ENCODE measurements at regions not wholly inside any gene's neighbourhood (a gene's known extent, or its start where the extent isn't known, plus 50 kb on each side); places are given as distances from the start of the nearest gene placed in this dataset.

- H3K4me3 ChIP-seq (ENCODE audit: low read depth, low read length), result no peak overlapping the region
- TF ChIP-seq CTCF (IDR thresholded peaks at IDR 0.05; ENCODE audit: low read depth, low read length), result no peak
Observed at GRCh38 chr16:54677308-54677950, 253.2 kb upstream of the IRX5 start.

GRCh38 chr16:54673313-54673712 is 257.4 kb upstream of the IRX5 start:
- no peak overlapping the region for H3K4me3 ChIP-seq (ENCODE audit: low read depth, low read length)
- no peak for TF ChIP-seq CTCF (IDR thresholded peaks at IDR 0.05; ENCODE audit: low read depth, low read length)

GRCh38 chr16:54672500-54672899 is 258.2 kb upstream of the IRX5 start:
- no peak for TF ChIP-seq CTCF (IDR thresholded peaks at IDR 0.05; ENCODE audit: low read depth, low read length)
- H3K4me3 ChIP-seq (ENCODE audit: low read depth, low read length), result no peak overlapping the region

DNA sequence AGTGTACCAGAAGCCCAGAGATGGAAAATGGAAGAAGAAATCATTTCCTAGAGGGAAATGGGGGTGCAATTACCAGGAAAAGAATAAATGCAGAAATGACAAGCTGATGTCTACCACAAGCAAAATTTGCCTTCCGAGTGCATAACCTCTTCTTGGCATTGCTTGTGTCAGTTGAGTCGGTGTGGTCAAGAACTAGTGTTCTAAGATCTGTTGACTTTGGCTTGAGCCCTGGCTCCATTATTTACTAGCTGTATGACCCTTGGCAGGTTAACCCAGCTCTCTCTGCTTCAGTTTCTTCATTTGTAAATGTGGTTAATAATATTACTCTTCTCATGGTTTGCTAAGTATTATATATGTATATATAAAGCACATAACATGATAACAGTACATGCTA is 273.0 kb upstream of the IRX5 start:
- no peak for TF ChIP-seq CTCF (IDR thresholded peaks at IDR 0.05; ENCODE audit: low read depth, low read length)
- H3K4me3 ChIP-seq (ENCODE audit: low read depth, low read length), result no peak overlapping the region

- H3K4me3 ChIP-seq (ENCODE audit: low read depth, low read length), result no peak overlapping the region
- no peak for TF ChIP-seq CTCF (IDR thresholded peaks at IDR 0.05; ENCODE audit: low read depth, low read length)
Observed at GRCh38 chr16:54657058-54657708, 273.5 kb upstream of the IRX5 start.

GRCh38 chr16:54655121-54655590 is 275.5 kb upstream of the IRX5 start:
- no peak for TF ChIP-seq CTCF (IDR thresholded peaks at IDR 0.05; ENCODE audit: low read depth, low read length)
- H3K4me3 ChIP-seq (ENCODE audit: low read depth, low read length), result no peak overlapping the region

DNA sequence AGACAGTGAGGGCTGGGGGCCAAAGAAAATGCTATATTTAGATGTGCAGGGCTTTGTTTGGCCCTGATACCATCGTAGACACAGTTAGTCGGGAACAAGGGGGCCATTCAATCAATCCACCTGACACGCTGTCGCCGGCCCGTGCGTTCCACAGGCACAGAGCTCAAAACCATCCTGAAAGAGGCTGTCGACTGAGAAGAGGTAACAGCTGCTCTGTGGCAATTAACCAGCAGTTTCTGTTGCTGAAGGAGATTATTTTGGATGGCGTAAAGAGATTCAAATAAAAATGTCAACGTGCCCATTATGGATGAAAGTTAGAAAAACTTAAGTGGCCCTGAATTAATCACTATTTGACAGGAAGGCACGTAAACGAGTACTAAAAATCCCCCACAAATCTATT is 276.2 kb upstream of the IRX5 start:
- no peak for TF ChIP-seq CTCF (IDR thresholded peaks at IDR 0.05; ENCODE audit: low read depth, low read length)
- H3K4me3 ChIP-seq (ENCODE audit: low read depth, low read length), result no peak overlapping the region

Data from WI38 (cell line).